ENCODE measurements at regions not wholly inside any gene's neighbourhood (a gene's known extent, or its start where the extent isn't known, plus 50 kb on each side); places are given as distances from the start of the nearest gene placed in this dataset.

DNA sequence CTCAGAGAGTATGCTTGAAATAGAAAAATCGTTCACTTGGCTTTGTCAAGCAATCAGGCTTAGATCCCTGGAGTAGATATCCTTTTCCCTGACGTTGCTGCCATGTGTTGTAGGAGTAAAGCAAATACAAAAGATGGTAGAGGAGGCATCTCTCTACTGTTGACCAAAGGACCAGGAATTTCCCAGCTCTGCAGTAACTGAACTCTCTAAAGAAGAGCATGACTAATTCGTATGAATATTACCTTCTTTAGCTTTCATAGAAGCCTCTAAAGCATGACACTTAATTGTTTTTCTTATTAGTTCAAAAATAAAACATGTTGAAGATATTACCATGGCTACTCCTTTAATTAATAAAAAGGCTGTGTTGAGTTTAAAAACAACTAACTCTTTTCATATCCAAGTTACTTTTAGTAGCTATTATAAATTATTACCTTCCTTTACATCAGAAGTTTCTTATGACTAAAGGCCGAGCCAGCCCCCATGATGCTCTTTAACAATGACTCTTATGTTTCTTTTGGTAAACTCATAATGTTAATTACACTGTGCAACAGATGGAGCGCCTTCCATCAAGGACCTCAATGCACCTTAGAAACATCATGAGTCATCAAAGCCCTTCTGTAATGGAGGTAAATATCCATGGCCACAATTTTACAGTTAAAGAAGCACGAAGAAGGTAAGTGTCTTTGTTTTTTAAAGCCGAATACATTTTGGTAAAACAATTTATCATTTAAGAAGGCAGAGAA, 352.4 kb downstream of the KLF5 start:
- DNase-seq (ENCODE audit: low read depth in 2 of 2), result no peak

DNA sequence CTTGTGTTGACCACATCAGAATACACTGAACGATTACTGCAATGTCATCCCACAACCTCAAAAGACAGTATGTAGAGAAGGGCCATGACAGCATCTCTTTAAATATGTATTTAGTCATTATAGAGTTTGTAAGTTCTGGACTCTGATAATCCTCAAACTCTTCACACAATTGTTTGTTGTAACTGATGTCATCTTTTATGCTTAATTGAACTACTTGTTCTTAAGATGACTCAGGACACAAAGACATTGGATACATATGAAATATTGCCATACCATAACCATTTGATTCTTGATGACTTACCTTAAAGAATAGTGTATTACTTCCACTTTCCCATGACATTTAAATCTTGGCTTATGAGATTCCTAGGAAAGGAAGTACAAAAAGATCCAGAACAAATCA, 347.6 kb downstream of the KLF5 start:
- DNase-seq (ENCODE audit: low read depth in 2 of 2), result no peak

DNA sequence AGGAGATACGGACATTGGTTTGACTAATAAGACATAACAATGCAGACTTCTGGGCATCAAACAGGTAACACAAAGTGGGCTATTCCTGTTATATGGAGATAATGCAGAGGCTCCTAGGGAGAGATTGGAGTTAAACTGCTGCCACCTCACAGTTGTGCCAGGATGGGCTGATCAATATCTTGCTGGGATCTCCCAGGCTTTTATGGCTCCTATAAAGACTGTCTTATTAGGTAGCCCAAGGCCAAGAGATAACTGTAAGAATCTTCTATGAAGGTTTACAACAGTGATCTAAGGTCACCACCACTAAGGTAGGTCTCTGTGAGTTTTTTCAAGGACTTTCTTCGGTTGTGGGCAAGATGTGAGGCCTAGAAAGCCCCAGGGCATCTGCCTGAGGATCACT, 345.8 kb downstream of the KLF5 start:
- DNase-seq (ENCODE audit: low read depth in 2 of 2), result no peak

DNA sequence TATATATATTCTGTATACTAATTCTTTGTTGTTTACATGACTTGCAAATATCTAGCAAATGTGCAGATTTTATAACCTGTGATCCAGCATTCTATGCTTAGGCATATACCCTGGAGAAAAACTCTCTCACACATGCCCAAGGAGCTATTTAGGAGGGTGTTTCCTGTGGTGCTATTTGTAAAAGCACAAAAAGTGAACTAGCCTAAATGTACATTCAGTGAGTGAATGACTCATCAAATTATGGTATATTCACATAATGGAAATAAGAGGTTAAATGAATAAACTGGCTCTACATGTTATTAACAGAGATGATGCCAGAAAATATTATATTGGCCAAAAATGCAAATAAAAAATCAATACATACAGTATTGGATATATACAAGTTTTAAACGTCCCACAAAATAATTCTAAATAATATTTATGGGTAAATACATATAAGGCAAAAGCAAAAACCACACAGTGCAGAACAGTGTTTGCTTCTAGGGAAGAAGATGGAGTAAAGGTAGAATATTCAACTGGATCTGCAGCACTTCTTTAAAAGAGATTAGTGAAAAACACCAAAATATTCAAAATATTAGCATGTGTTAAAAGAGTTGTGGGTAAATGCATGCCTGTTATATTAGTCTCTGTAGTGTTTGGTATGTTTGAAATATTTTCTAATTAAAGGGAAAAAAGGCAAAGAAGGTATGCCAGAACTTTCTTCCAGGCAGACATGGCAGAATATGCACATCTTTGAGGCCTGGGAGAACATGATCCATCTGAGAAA, 344.7 kb downstream of the KLF5 start:
- DNase-seq (ENCODE audit: low read depth in 2 of 2), result no peak

DNA sequence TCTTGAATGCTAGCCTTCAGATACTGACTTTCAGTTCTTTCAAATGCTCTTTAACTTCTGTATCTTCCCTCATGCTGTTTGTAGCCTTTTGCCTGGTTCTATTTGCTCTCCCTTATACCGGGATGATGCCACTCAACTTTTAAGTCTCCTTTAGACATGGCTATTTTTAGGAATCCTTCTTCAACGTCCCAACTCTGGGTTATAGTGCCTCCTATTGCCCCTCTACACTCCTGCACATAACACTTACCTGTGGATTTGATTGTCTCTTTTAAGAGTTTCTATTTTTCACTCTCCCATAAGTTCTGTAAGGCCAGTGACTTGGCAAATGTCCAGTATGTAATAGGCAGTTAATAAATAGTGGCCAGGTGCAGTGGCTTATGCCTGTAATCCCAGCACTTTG, 343.0 kb downstream of the KLF5 start:
- DNase-seq (ENCODE audit: low read depth in 2 of 2), result no peak

DNA sequence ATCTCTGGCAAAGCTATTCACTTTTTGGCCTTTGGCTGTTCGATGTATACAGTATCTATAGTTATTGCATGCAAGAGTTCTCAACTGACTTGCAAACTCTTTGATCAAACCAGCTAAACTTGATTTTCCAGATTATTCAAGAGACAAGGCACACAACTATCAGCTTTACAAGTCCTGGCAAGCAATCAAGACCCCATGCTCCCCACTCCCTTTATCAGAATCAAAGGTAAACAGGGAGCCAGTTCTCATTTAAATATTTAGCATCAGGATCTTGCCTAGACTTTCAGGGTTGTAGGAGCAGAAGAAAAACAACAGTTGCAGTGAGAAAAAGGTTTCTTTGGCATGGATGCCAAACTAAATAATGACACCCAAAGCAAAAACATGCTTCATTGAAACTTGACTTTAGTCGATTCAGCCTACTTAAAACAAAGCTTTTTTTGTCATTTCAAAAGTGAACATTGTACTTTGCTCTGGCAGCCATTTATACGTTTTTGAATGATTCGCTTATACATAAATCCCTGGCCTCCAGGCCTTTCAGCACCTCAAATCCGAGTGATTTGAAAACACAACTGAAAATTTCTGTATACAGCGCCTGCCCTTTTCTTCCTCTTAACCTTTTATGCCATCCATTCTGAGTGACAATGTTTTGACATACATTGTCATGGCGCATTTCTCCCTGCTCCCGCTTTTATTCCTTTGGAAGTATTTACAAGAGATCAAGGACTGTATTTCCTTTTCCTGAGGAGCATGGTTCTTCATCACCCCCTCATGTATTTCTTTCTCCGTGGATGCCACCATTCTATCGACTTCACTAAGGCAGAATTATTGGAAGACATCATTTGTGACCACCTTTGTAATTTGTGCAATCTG, 340.8 kb downstream of the KLF5 start:
- no peak for DNase-seq (ENCODE audit: low read depth in 2 of 2)

DNA sequence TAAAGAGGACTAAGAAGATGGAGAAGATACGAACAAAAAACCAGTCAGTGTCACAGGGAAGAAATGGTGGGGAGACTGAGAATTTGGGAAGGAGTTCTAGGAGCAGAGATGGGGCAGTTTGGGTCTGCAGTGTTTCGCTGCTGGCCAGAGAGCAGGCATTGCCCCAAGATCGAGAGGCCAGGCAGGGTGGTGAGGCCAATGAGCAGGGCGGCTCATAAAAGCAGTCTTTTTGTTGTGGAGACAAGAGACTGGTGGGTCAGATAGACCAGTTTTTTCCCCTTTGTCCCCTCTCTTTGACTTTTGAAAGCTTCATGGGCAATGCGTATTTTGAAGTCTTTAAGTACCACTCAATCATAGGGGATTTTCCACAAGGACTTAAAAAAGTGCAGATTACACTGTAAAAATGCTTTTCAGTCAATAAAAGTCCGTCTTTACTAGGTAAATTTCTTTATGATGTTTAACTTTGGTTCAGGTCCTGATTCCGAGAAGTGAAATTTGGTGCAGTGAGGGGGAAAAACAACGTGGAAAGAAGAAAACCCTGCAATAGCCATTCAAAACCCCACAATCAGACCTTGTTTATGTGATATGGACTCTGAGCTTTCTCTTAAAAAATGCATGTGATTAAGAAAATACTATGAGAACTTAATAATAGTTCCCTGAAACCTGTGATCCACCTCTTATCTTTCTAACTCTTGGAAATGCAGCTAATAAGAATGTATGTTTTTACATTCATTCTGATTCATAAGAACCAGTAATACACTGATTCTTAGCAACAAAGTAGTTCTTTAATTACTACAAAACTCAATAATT, 338.9 kb downstream of the KLF5 start:
- DNase-seq (ENCODE audit: low read depth in 2 of 2), result no peak

DNA sequence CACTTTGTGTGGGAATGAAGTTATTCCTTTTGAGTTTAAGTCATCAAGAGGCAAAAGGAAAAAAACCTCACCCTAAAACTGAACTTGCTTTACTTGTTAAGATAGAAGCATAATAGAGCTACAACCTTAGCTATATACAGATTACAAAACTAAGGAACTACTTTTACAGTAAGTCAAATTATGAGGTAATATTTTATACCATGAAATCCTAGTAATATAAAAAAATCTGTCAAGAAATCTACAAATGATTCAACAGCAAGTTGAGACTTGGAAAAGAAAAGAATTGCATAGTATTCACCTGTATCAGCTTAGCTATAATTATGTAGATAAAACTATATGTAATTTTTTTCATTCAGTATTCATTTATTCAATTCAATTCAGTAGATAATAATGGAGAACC, 335.3 kb downstream of the KLF5 start:
- no peak for DNase-seq (ENCODE audit: low read depth in 2 of 2)

DNA sequence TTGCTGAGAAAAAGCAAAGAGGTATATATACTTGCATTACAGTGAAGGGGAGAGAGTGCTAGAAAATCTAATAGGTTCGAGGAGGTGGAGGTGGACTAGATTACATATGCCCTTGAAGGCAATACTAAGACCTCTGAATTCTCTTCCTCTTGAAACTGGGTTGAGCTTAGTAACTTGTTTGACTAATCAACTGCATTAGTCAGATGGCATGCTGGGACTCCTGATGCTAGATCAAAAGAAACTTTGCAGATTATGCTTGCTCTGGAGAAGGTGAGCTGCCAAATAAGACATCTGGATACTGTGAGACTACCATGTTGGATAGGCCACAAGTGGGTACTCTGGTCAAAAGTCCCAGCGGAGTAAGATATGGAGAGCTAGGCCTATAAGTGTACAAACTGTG, 331.3 kb downstream of the KLF5 start:
- DNase-seq (ENCODE audit: low read depth in 2 of 2), result no peak

DNA sequence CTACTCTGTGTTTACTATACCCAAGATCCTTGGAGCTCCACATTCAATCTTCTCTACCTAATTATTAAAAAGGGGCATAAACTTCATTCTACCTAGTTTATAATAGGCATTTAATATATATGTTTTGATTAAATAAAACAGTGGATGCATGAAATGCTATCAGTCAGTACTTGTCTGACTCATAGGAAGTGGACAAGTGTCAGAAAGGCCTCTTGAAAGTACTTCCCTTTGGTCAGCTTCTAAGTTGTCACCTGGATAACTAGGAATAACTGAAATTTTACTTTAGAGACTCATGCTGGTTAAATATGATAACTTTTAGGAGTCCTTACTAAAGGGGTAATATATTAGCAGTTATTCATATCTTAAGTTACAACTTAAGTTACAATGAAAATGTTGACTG, 329.8 kb downstream of the KLF5 start:
- DNase-seq (ENCODE audit: low read depth in 2 of 2), result no peak

DNA sequence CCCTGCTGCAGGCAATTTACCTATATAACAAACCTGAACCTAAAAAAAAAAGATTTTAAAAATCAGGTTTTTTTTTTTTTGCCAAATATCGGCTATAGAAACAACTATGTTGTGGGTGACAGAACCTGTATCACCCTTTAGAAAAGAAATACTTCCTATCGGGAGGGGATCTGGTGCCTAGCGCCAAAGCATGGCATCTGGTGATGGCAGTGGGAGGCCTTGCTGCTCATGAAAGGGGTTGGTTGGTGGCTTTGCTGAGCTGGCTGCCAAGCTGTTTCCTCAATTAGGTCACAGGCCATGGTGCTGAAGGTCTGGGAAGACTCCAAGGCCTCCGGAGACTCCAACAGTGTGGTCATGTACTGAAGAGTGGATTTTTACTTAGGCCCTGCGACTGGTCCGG, 328.5 kb downstream of the KLF5 start:
- DNase-seq (ENCODE audit: low read depth in 2 of 2), result no peak

DNA sequence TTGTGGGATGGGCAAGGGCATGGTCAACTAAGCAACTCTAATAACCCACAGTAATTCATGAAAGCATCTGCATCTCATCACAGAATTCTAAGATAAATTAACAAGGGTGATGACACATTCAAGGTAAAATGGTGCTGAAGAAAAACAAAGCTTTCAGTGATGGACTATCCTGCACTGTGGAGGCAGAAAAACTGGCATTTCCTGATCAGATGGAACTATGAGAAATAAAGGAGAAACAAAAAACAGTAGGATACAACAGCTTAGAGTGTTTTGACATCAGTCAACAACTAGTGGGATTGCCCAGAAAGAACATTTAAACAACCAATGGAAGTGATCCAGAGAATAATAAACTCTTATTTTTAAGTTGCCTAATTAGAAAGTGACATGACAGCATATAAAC, 327.0 kb downstream of the KLF5 start:
- DNase-seq (ENCODE audit: low read depth in 2 of 2), result no peak

DNA sequence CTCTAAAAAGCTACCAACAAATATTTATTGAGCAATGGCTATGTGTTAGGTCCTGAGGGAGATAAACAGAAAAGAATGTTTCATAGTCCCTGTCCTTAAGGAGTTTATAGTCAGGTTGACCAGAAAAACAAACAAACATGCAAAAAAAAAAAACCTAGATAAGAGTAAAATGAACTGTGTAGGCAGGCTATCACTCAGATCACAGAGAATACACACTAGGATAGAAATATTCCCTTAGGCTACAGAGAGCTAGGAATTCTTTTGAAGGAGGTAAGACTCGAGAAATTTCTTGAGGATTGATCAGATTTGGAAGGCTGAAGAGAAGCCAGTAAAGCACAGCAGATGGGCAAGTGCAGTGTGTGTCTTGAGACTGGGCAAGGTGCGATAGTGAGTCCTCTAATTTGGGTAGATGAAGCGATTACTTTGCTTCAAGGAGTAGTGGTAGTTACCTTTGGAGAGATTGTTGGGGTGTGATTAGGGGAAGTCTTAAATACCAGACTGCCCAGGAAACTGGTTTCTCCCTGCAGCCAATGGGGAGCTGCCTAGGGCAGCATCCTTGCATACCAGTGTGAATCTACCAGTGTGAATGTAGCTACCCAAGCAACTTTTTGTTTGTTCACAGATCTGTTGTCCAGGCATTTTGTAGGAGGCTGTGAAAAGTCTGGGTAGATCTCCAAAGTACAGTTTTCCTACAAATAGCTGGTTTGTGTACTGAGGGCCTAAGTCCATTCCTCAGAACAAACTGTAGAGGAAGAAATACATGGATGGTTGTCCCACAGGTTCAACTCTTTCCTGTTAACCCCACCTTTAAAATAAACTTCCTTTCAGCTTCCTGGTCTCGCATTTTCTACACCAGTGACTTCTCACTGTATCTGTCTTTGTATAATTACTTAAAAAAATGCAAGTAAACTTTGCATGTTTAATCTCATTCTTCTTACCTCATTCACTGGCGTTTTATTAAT, 314.1 kb downstream of the KLF5 start:
- DNase-seq (ENCODE audit: low read depth in 2 of 2), result no peak

DNA sequence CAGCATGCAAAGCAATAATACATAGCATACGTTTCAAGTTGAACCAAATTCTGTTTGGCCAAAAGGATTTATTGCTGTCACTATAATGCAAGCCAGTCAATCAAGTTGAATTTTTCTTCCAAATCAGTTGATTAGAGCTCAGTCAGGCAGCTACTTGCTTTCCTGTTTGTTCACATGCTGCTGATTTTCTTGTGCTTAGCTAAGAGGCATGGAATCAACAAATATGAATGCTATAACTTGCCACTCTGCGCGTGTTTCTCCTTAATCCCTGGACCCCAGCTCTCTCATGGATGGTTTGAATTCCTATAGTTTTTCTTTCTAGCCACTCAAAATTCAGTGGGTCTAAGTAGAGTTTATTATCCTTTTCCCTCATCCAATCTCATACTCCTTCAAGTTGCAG, 311.3 kb downstream of the KLF5 start:
- DNase-seq (ENCODE audit: low read depth in 2 of 2), result no peak

DNA sequence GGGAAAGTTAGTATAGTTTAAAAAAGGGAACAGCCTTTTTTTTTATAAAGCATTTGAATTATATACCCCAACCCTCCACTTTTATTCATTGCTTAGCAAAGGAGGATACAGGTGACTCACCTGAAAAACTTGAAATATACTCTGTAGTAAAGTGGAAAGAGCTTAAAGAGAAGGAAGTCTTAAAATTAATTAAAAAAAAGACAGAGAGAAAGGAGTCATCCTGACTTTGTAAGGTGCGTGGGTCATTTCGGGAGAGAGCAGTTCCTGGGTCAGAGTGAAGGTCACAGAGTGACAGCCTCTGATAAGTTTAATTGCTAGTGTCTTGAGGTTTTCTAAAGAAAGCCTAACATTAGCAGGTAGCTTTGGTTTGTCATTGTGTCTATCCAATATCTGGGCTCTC, 310.3 kb downstream of the KLF5 start:
- no peak for DNase-seq (ENCODE audit: low read depth in 2 of 2)

DNA sequence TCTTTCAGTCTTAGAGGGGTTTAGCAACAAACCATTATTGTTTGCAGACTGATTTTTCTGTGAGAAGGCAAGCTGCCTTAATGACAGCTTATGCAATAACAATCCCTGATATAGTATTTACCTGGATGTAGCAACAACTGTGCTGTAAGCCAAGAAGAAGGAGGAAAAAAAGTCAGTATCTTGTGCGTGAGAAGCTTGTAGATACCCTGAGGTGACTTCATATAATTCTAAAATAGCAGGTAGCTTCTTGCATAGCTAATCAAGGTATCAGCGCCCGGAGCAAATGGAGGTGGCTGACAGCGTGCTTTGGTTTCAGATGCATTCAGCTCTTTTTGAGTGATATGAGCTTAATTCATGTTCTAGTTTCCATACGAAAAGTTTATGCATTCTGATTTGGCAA, 309.8 kb downstream of the KLF5 start:
- DNase-seq (ENCODE audit: low read depth in 2 of 2), result no peak

DNA sequence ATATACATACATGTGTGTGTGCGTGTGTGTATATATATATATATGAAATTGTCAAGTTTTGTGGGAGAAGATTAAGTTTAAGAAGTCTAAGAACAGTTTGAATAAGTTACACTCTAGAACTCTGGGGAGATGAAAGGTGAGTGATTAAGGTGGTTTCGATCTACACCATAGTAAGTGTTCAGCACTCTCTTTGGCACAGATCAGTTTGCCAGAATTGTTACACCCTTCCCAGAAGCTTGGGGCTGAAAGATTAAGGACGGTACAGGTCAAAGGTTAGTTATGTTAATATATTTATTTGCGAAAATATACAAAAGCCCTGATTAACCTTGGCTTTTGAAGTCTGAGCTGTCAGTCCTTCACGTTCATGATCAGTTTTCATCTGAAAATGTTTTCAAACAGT, 309.1 kb downstream of the KLF5 start:
- DNase-seq (ENCODE audit: low read depth in 2 of 2), result no peak

DNA sequence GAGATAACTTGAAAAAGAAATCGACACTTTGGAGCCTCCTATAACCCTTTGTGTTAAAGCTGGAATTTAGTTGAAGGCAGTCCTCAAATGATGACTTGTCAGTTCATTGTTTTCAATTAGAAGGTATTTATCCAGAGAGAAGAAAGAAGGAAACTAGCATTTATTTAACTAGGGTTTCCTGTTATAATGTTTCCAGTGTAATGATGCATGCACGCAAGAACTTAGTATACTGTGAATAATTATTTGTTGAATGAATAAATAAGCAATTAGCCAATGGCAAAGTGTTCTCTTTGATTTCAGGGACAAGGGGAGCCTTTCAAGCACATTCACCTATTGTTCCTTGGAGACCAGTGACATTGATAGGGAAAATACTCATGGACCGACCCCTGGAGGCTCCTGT, 307.4 kb downstream of the KLF5 start:
- DNase-seq (ENCODE audit: low read depth in 2 of 2), result no peak

DNA sequence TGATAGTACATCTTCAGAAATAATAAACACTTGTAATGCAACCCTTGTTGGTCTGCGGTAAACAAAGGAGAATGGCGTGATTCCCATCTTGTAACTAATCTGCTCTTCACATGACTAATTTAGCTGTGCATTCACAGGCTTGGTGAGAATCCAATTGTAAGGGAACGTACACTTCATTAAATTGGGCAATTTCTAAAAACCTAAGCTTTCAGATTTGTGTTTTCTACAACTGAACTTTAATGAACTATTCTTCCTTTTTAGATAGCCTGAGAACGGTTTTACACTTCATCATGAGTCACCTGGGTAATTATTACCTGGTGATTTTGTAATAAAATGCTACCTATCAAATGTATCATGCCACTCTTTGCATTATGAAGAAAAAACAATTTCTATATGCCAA, 306.9 kb downstream of the KLF5 start:
- DNase-seq (ENCODE audit: low read depth in 2 of 2), result no peak

DNA sequence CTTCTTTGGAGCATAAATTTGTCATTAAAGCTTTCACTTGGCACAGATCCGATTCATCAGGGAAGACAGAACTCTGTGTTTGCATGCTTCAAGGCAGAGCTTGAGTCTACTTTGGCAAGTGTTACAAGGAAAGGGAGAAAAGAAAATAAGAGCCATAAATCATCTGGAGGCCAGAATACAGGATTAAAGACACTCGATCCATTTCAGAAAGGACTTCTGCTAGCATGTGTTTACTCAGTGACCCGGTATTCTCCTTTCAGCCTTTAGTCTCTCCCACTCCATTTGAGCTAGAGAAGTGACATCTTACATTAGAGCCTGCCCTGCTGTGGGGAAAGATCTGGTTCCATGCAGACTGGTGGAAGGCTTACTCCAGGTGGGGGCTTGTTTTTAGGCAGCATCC, 306.4 kb downstream of the KLF5 start:
- DNase-seq (ENCODE audit: low read depth in 2 of 2), result no peak

DNA sequence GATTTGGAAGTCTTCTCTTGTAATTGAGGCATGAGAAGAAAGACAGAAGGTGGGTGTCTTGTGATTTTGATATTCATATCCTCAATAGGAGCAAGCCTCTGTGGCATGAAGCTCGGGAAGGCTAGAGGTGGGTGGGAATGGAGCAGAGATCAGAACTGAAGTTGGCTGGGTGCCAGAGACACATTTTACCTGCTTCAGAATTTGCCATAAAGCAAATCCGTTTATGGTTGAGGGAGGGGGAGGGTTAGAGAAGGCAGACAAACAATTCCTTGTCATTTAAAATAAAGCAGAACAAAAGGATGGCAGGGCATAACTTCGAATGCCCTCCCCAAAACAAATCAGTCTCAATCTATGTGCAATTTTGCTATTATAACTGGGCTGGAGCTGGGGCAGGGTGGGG, 305.9 kb downstream of the KLF5 start:
- no peak for DNase-seq (ENCODE audit: low read depth in 2 of 2)

All from stimulated activated CD4-positive, alpha-beta T cell treated with anti-CD3 and anti-CD28 coated beads, Interleukin-15, amount 100 ng/mL, for 48 hours (primary cell).